ENCODE measurements at regions not wholly inside any gene's neighbourhood (a gene's known extent, or its start where the extent isn't known, plus 50 kb on each side); places are given as distances from the start of the nearest gene placed in this dataset.

GRCh38 chr4:185955151-185955770, 113.7 kb upstream of the TLR3 start:
- TF ChIP-seq CTCF (optimal IDR thresholded peaks at IDR 0.05 in 1 of 3, IDR thresholded peaks at IDR 0.05 in 1 of 3, conservative IDR thresholded peaks at IDR 0.05 in 1 of 3; ENCODE audit: extremely low read depth in 1 of 3, insufficient read depth in 2 of 3, low read length in 3 of 3) (no peak), EZH2 (IDR thresholded peaks at IDR 0.05; ENCODE audit: low read length) (no peak)
